ENCODE measurements at regions not wholly inside any gene's neighbourhood (a gene's known extent, or its start where the extent isn't known, plus 50 kb on each side); places are given as distances from the start of the nearest gene placed in this dataset.

DNA sequence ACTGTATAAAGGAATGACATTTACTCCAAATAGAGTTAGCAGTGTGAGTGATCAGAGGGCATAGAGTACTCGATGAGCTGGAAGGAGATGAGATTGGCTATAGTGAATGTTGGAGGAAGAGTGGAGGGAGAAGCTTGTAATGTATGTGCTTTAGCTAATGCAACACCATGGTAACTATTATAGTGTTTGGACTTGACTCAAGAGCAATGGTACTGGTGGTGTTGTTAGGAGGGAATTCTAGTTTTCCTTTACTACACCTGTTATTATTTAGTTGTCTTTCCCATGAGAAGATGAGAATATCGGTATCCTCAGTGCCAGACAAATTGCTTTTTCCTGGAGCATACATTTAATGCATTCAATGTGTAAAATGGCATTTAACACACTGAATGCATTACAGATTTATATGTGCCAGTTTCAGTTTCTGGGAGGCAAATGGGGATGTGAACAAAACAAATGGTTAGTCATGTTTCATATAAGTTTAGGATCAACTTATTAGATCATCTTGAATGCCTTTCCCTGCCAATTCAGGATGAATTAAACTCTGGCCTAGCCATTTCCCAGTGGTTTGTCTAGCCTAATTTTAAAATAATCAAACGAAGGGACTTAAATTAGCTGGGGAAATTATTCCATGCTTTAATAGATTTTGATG, 291.1 kb upstream of the ADAMTS5 start:
- DNase-seq (ENCODE audit: low read depth), result no peak

DNA sequence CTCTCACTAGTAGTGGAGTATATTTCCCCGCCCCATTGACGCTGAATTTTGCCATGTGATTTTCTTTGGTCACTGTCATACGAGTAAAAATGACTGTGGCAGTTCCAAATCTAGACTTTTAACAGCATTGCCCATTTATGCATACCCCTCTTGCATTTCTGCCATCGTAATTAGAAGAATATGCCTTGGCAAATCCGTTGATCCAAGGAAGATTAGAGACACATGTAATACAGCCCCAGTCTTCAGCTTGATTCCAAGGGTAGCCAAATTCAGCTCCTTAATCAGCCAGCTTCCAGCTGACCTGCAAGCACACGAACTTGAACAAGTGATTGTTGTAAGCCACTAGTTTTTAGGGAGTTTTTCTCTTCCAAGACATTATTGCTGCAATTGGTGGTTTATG, 290.3 kb upstream of the ADAMTS5 start:
- no peak for DNase-seq (ENCODE audit: low read depth)

DNA sequence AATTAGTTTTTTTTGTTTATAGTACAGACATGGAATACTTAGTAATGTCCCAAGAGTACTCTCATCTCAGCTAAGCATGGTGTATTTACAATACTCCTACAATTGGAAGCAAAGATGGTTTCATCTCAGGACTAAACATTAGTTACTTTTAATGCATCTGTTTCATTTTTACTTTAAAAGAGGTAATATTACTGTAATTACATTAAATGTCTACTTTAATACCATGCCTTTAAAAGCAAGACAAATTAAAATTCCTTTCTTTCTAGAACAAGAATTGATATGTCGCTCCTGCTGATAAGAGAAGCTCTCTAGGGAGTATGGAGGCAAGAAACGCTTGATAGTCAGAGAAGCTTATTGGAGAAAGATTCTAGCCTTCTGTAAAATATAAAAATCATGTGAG, 284.9 kb upstream of the ADAMTS5 start:
- no peak for DNase-seq (ENCODE audit: low read depth)

- no peak for DNase-seq (ENCODE audit: low read depth)
These were observed 283.5 kb upstream of the ADAMTS5 start for GRCh38 chr21:27250366-27250765.

DNA sequence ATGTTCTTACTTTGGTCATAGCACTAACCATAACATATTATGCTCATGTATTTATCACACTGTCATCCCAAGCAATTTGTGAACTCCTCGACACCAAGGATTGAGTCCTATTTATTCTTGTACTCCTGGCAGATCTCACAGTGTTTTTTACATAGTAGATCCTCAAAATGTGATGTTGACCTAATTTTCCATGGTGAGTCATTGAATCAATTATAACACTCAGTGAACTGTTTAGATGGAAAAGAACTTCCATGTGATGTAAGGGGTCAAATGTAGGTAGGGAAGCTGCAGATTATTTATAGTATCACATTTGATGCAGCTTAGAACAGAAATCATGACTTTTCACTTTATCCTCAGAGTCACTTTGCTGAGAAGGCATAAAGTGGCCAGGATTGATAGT, 281.9 kb upstream of the ADAMTS5 start:
- DNase-seq (ENCODE audit: low read depth), result no peak

DNA sequence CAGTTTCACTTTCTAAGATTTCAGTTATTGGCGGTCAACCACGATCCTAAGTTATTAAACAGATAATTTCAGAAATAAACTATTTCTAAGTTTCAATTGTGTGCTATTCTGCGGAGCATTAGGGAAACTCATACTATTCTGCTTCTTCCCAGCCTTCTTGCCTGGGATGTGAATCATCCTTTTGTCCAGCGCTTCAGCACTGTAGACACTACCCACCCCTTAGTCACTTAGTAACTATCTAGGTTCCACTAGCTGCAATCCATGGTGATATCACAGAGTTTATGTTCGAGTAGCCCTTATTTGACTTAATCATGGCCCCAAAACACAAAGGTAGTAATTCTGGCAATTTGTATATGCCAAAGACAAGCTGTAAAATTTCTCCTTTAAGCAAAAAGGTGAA, 279.9 kb upstream of the ADAMTS5 start:
- DNase-seq (ENCODE audit: low read depth), result no peak

DNA sequence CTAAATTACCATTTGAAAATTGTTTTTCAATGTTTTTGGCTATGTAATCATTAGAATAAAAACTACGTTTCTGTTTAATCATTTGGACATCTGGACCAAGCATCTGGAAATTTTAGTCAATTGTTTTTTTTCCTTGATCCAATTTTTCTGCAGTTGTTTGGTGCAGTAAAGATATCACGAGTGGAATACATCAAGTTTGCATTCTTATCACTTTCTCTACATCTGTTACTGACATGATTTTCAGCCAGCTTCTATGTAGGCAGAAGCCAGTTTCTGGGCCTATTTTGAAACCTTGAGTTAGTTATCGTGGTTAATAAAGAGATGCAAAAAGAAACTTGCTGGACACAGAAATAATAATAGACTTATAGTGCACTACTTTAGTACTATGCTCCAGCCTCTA, 277.9 kb upstream of the ADAMTS5 start:
- no peak for DNase-seq (ENCODE audit: low read depth)

GRCh38 chr21:27244352-27244751, 277.5 kb upstream of the ADAMTS5 start:
- no peak for DNase-seq (ENCODE audit: low read depth)

DNA sequence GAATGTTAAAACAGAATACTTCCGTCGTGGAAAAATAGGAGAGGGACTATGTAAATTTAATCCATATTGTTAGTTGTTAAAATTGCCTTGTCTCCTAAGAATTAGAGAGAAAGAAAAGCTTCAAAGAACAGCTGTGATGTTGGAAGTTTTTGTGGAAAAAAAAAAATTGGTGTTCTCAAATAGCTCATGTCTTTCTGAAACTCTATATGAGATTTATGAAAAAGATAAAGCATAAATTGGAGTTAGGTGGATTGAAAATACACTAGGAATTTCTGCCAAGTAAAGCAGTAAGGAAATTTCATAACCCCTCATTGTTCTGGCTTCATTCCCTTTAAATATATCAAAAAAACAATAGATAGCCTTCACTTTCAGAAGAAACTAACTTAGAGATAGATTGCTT, 274.0 kb upstream of the ADAMTS5 start:
- DNase-seq (ENCODE audit: low read depth), result no peak

DNA sequence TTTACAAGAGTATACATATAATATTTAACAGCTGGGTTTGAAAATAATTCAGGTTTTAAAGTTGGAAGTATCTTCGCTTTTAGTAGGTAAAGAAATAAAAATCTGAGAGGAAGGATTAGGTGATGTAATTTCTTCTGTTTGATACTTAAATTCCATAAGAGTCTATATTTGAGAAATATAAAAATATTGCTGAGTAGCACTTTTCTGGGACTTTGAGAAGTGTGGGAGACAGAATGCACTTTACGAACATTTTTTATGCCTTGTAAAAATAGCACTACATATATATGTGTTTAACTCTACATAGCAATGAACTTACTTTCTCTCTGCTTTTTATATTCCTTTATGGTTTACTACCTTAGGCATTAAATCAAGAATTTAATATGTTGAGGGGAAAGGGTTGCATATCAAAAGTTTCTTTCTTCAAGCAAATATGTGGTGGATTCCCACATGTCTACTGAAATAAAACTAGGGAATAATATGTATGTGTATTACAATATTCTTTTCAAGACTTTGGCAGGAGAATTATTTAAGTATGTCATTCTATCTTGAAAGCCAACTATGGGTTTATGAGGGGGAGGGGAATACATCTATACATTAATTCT, 266.7 kb upstream of the ADAMTS5 start:
- DNase-seq (ENCODE audit: low read depth), result no peak

GRCh38 chr21:27225940-27226339, 259.1 kb upstream of the ADAMTS5 start:
- DNase-seq (ENCODE audit: low read depth), result no peak

DNA sequence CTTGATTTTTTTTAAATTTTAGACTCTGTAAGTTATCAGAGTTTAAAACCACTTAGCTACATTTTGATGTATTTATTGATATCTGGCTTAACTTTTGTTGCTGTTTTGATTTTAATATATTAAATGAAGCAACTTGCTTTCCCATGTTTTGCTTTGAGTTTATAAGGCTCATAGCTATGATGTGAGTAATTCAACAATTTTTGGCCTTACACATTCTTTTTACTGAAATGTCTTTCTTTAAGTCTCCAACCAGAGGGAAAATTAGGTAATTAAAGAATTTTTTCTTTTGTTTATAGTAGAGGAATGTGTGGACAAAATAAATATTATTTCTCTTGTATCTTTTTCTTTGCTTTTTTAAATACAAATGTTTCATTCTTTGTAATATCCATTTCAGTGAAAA, 258.3 kb upstream of the ADAMTS5 start:
- DNase-seq (ENCODE audit: low read depth), result no peak

GRCh38 chr21:27224169-27224568, 257.3 kb upstream of the ADAMTS5 start:
- DNase-seq (ENCODE audit: low read depth), result no peak

- no peak for DNase-seq (ENCODE audit: low read depth)
These were observed 254.2 kb upstream of the ADAMTS5 start for GRCh38 chr21:27221077-27221476.

DNA sequence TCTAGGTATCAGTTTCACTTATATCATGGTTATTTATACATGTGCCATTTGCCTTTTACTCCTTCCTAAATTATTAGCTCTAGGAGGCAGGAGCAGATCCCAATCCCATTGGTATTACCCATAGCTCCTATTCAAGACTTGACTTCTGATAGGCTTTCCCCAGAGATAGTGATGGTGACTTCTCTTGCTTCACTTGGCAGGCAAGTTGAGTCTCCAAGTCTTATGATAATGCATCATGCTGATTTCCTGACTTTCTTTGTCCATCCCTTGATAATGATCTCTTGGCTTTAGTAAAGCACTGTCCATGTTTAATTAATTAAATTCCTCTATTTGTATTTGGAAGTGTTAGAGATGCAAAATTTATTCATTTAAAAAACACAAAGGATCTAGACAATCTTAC, 253.5 kb upstream of the ADAMTS5 start:
- DNase-seq (ENCODE audit: low read depth), result no peak

DNA sequence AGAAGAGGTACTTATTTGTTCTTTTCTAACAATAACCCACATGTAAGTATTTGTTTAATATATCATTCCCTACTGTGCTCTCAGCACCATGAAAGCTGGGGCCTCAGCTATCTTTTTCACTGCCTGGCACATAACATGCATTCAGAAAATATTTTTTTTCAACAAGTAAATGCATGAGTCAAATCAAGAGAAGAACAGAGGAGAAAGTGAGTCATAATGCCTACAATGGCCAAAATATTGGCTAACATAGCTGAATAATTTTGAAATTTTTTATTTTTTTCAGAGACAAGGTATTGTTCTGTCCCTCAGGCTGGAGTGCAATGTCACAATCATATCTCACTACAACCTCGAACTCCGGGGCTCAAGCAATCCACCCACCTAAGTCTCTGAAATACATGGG, 252.2 kb upstream of the ADAMTS5 start:
- no peak for DNase-seq (ENCODE audit: low read depth)

- DNase-seq (ENCODE audit: low read depth), result no peak
These were observed 246.4 kb upstream of the ADAMTS5 start for GRCh38 chr21:27213303-27213702.

- DNase-seq (ENCODE audit: low read depth), result no peak
These were observed 245.6 kb upstream of the ADAMTS5 start for GRCh38 chr21:27212441-27212840.

- DNase-seq (ENCODE audit: low read depth), result no peak
These were observed 242.7 kb upstream of the ADAMTS5 start for GRCh38 chr21:27209546-27209945.

GRCh38 chr21:27206368-27206982, 239.6 kb upstream of the ADAMTS5 start:
- DNase-seq (ENCODE audit: low read depth), result no peak

DNA sequence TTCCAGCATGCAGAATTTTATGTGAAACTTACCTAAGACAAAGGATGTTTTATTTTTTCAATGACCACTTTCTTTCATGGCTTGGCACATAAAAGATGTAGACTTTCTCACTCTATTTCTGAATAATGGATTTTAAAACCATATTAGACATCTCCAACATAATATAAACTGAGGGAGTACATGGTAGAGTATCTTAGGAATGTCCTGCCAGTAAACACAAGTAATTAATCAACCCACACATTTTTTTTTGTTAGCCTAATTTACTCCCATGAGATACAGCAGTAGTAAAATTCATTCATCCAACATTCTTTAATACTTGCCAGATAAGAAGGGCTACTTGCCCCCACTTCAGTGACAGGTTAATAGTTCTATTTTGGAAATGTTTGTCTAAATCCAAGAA, 235.4 kb upstream of the ADAMTS5 start:
- no peak for DNase-seq (ENCODE audit: low read depth)

- no peak for DNase-seq (ENCODE audit: low read depth)
These were observed 234.3 kb upstream of the ADAMTS5 start for GRCh38 chr21:27201197-27201596.

DNA sequence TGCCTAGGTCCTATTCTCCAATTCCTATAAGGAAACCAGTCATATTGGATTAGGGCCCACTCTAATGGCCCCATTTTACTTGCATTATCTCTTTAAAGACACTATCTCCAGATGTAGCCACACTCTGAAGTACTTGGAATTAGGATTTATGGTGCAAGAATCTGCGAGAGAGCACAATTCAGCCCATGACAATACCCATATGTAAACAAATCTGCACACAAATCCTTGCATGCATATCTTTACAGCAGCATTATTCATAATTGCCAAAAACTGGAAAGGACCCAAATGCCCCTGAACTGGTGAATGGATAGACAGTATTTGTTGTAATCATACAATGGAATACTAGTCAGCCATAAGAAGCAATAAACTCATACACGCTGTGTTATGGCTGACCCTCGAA, 229.8 kb upstream of the ADAMTS5 start:
- DNase-seq (ENCODE audit: low read depth), result no peak
